ENCODE measurements at regions not wholly inside any gene's neighbourhood (a gene's known extent, or its start where the extent isn't known, plus 50 kb on each side); places are given as distances from the start of the nearest gene placed in this dataset.

- Histone ChIP-seq H3K4me1 (ENCODE audit: control insufficient read depth, insufficient read depth, low read length) (no peaks in the 10 kb centered on the region), H3K36me3 (ENCODE audit: control insufficient read depth, insufficient read depth, low read length) (no peaks in the 10 kb centered on the region), H3K27ac (ENCODE audit: low read length) (no peak overlapping the region), H3K4me3 (ENCODE audit: low read length) (no peak overlapping the region), H3K9me3 (ENCODE audit: control insufficient read depth, insufficient read depth, low read length) (peaks cover 52% of the 10 kb centered on the region), H3K27me3 (ENCODE audit: control insufficient read depth, insufficient read depth, low read length) (no peaks in the 10 kb centered on the region)
- Mint-ChIP-seq H3K27ac (no peak overlapping the region), H3K27me3 (ENCODE audit: low read depth in 2 of 2) (no peaks in the 10 kb centered on the region), H3K9me3 (peaks cover 7 to 9% of the 10 kb centered on the region in 2 donors), H3K4me1 (no peaks in the 10 kb centered on the region), H3K36me3 (no peaks in the 10 kb centered on the region), H3K4me3 (no peak overlapping the region)
- DNase-seq, result no peak
- no peak for TF ChIP-seq CTCF (IDR thresholded peaks at IDR 0.05)
- ATAC-seq, result no peak
- intact Hi-C loops (cut with micrococcal nuclease), result no loop called here
- 92% methylated on average over 19 of the region's 19 CpGs for WGBS (ENCODE audit: insufficient coverage)
These were observed 891.3 kb upstream of the LRRTM1 start for GRCh38 chr2:81195774-81196382.

- TF ChIP-seq CTCF (IDR thresholded peaks at IDR 0.05), result no peak
- H3K27me3 Mint-ChIP-seq (ENCODE audit: low read depth in 2 of 2), result no peaks in the 10 kb centered on the region
- Histone ChIP-seq H3K27me3 (ENCODE audit: control insufficient read depth, insufficient read depth, low read length) (no peaks in the 10 kb centered on the region), H3K36me3 (ENCODE audit: control insufficient read depth, insufficient read depth, low read length) (no peaks in the 10 kb centered on the region), H3K4me1 (ENCODE audit: control insufficient read depth, insufficient read depth, low read length) (no peaks in the 10 kb centered on the region), H3K9me3 (ENCODE audit: control insufficient read depth, insufficient read depth, low read length) (peaks cover 45% of the 10 kb centered on the region), H3K27ac (ENCODE audit: low read length) (no peak overlapping the region), H3K4me3 (ENCODE audit: low read length) (no peak overlapping the region)
- intact Hi-C loops (cut with micrococcal nuclease), result no loop called here
- DNase-seq (no peak), ATAC-seq (no peak)
- H3K27ac Mint-ChIP-seq, result no peak overlapping the region
- H3K36me3 Mint-ChIP-seq, result no peaks in the 10 kb centered on the region
- H3K4me1 Mint-ChIP-seq, result no peaks in the 10 kb centered on the region
- H3K9me3 Mint-ChIP-seq, result peaks cover 9 to 12% of the 10 kb centered on the region in 2 donors
- H3K4me3 Mint-ChIP-seq, result no peak overlapping the region
- WGBS (ENCODE audit: insufficient coverage), result 93% methylated on average over 41 of the region's 41 CpGs
These were observed 890.6 kb upstream of the LRRTM1 start for GRCh38 chr2:81195017-81195773.

- no peaks in the 10 kb centered on the region for H3K4me1 Mint-ChIP-seq
These were observed 890.0 kb upstream of the LRRTM1 start for GRCh38 chr2:81194581-81194980.

More at GRCh38 chr2:81194581-81194980, 890.0 kb upstream of the LRRTM1 start:
- no peak for TF ChIP-seq CTCF (IDR thresholded peaks at IDR 0.05)
- H3K4me3 ChIP-seq (ENCODE audit: low read length), result no peak overlapping the region
- no peaks in the 10 kb centered on the region for H3K4me1 ChIP-seq (ENCODE audit: control insufficient read depth, insufficient read depth, low read length)
- ATAC-seq (no peak), DNase-seq (no peak)
- Mint-ChIP-seq H3K4me3 (no peak overlapping the region), H3K36me3 (no peaks in the 10 kb centered on the region), H3K9me3 (peaks cover 9 to 12% of the 10 kb centered on the region in 2 donors), H3K27me3 (ENCODE audit: low read depth in 2 of 2) (no peaks in the 10 kb centered on the region), H3K27ac (no peak overlapping the region)
- 96% methylated on average over 23 of the region's 23 CpGs for WGBS (ENCODE audit: insufficient coverage)
- H3K9me3 ChIP-seq (ENCODE audit: control insufficient read depth, insufficient read depth, low read length), result peaks cover 44% of the 10 kb centered on the region
- H3K36me3 ChIP-seq (ENCODE audit: control insufficient read depth, insufficient read depth, low read length), result no peaks in the 10 kb centered on the region
- no peaks in the 10 kb centered on the region for H3K27me3 ChIP-seq (ENCODE audit: control insufficient read depth, insufficient read depth, low read length)
- intact Hi-C loops (cut with micrococcal nuclease), result no loop called here
- H3K27ac ChIP-seq (ENCODE audit: low read length), result no peak overlapping the region

All from natural killer cell (primary cell).